GM12878 (cell line): ENCODE measurements at regions not wholly inside any gene's neighbourhood (a gene's known extent, or its start where the extent isn't known, plus 50 kb on each side); places are given as distances from the start of the nearest gene placed in this dataset.
"Not testable (repeated sequence)": the region's sequence is repeated elsewhere in the genome, so short reads cannot be mapped to it uniquely, and the experiment has no call there.

Experiments
- CBFB ChIP-seq: IDR thresholded peaks from 2 replicates; pipeline ENCODE4 v1.6.1; 2016; ENCODE audit warnings: antibody characterized with exemption, low read depth
- CTCF ChIP-seq, 3 experiments: IDR thresholded peaks in 2 of 3; conservative IDR thresholded peaks in 1 of 3; 2 replicates each; pipeline ENCODE4 v1.5.1; 2011; ENCODE audit warnings: low read depth in 3 of 3, low read length in 3 of 3, mild to moderate bottlenecking in 3 of 3, control low read depth in 2 of 3, moderate library complexity in 2 of 3, inconsistent platforms in 1 of 3, mixed read lengths in 1 of 3; ENCODE audit not compliant: control insufficient read depth in 2 of 3, insufficient read depth in 1 of 3; ENCODE audit errors: extremely low read depth in 1 of 3
- EZH2 ChIP-seq: IDR thresholded peaks from 2 replicates; pipeline ENCODE4 v1.6.1; 2012; ENCODE audit warnings: low read depth, mild to moderate bottlenecking, control low read depth, inconsistent platforms, low read length, borderline replicate concordance; ENCODE audit not compliant: control insufficient read depth
- HDGF ChIP-seq: fragments of 450-650 bp; IDR thresholded peaks from 2 replicates; pipeline ENCODE4 v1.6.1; 2016; ENCODE audit warnings: antibody characterized with exemption
- HSF1 ChIP-seq: fragments of 150-350 bp; IDR thresholded peaks from 2 replicates; pipeline ENCODE4 v1.6.1; 2014; ENCODE audit warnings: mild to moderate bottlenecking, low read depth, low read length
- MEF2B ChIP-seq: fragments of 450-650 bp; IDR thresholded peaks from 2 replicates; pipeline ENCODE4 v1.6.1; 2018; ENCODE audit warnings: mild to moderate bottlenecking, moderate library complexity; ENCODE audit not compliant: partially characterized antibody, poor library complexity, severe bottlenecking

GRCh38 chr6:13872006-13872405 lies 52.7 kb upstream of the RNF182 start:
- TF ChIP-seq CTCF (IDR thresholded peaks at IDR 0.05 in 2 of 3, conservative IDR thresholded peaks at IDR 0.05 in 1 of 3; ENCODE audit: control insufficient read depth in 2 of 3, extremely low read depth in 1 of 3, insufficient read depth in 1 of 3, low read depth in 3 of 3, low read length in 3 of 3); HSF1; HDGF; EZH2; CBFB; MEF2B: not testable (repeated sequence)
